Breast epithelium (tissue), 3 donors: ENCODE measurements at regions not wholly inside any gene's neighbourhood (a gene's known extent, or its start where the extent isn't known, plus 50 kb on each side); places are given as distances from the start of the nearest gene placed in this dataset.

ENCODE experiments used
- CTCF ChIP-seq, 3 donors: fragments of 450-650 bp; IDR thresholded peaks; one replicate each; pipeline ENCODE4 v1.5.1; 2016 to 2017; ENCODE audit warnings: antibody characterized with exemption in 3 of 3, mild to moderate bottlenecking in 3 of 3, moderate library complexity in 3 of 3
- POLR2AphosphoS5 ChIP-seq, 3 donors: sonication (generic); formaldehyde crosslinking; IDR thresholded peaks; one replicate each; pipeline ENCODE4 v1.6.1; 2017; ENCODE audit warnings: antibody characterized with exemption in 3 of 3

- TF ChIP-seq CTCF (IDR thresholded peaks at IDR 0.05) = no peak
- TF ChIP-seq POLR2AphosphoS5 (IDR thresholded peaks at IDR 0.05) = no peak
These were observed 166.8 kb upstream of the MAP3K1 start for GRCh38 chr5:56648460-56649034.
